Body of pancreas (tissue), 4 donors: ENCODE measurements at regions not wholly inside any gene's neighbourhood (a gene's known extent, or its start where the extent isn't known, plus 50 kb on each side); places are given as distances from the start of the nearest gene placed in this dataset.

Experiments used
- ATAC-seq: fragments of 150-250 bp; one replicate; pipeline ENCODE4 v1.9.1; 2016
- DNase-seq, 4 donors: peaks; one replicate each; pipeline ENCODE4 v3.0.0-alpha.2; 2019
- H3K27ac ChIP-seq, 4 donors: fragments of 200-600 bp; sonication (generic); 1 replicate in 3 of 4; 2 replicates in 1 of 4; pipeline versions ENCODE4 v1.5.1 to v1.6.1; 2016 to 2019; ENCODE audit warnings: mild to moderate bottlenecking in 1 of 4, mixed read lengths in 1 of 4, moderate library complexity in 1 of 4
- H3K27me3 ChIP-seq, 2 donors: fragments of 200-600 bp; sonication (generic); one replicate each; pipeline ENCODE4 v1.6.0; 2016; ENCODE audit warnings: mild to moderate bottlenecking in 1 of 2
- H3K36me3 ChIP-seq, 2 donors: fragments of 200-600 bp; sonication (generic); replicated peaks in 1 of 2; 2 replicates each; pipeline ENCODE4 v1.5.1; 2016; ENCODE audit warnings: low read depth in 2 of 2; ENCODE audit not compliant: insufficient read depth in 1 of 2
- H3K4me1 ChIP-seq: fragments of 200-600 bp; sonication (generic); one replicate; pipeline ENCODE4 v1.6.0; 2016
- H3K4me3 ChIP-seq, 2 donors: fragments of 200-600 bp; sonication (generic); 1 replicate in 1 of 2; 2 replicates in 1 of 2; pipeline ENCODE4 v1.5.1; 2016 to 2019
- H3K9me3 ChIP-seq, 3 donors: fragments of 200-600 bp; sonication (generic); 1 replicate in 2 of 3; 2 replicates in 1 of 3; pipeline ENCODE4 v1.5.1; 2016
- POLR2A ChIP-seq, 3 donors: fragments of 450-650 bp; IDR thresholded peaks; one replicate each; pipeline ENCODE4 v1.6.1; 2016; ENCODE audit warnings: antibody characterized with exemption in 3 of 3, mild to moderate bottlenecking in 2 of 3
- WGBS, 2 donors: methylation state at CpG; one replicate each; pipeline ENCODE4 v1.1.5; 2017; 5-methylcytosine and 5-hydroxymethylcytosine counted together
- intact Hi-C: fragments of 100-400 bp; cut with DNase I; formaldehyde crosslinking; loops from one replicate; pipeline ENCODE4 v1.15.1; 2023
- TF ChIP-seq, protein P1 (sequence below), 7 experiments: fragments of 450-650 bp in 4 of 7; fragments of 200-600 bp in 3 of 7; sonication (generic) in 3 of 7; IDR thresholded peaks; one replicate each; pipeline ENCODE4 v1.5.1; 2016 to 2019; ENCODE audit warnings: antibody characterized with exemption in 7 of 7

DNA sequence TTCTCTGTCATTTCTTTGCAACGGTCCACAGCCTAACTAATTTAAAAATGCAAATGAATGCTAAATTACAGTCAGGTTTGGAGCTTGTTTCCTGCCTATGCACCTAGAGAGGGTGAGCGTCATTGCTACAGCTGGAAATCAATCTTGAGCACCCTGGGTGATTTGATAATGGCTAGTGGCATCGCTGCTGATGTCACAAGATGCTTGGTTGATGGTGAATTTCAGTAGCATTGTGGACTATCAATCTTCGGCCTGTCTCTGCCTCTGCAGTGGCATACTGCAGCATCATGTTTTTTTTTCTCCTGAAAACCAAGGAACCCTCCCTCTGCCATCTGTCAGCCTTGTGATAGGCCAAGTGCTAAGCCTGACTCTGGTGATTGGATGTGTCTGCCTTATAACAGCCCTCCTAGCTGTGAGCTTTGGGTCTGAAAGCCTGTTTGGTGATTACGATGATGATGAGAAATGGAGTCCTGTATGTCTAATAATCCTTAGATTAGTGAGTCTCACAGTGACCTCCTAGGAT, 75.3 kb downstream of the NMUR2 start:
- no peaks in the 10 kb centered on the region for H3K27me3 ChIP-seq
- H3K9me3 ChIP-seq = no peaks in the 10 kb centered on the region
- no peak overlapping the region for H3K27ac ChIP-seq
- TF ChIP-seq, protein P1, sequence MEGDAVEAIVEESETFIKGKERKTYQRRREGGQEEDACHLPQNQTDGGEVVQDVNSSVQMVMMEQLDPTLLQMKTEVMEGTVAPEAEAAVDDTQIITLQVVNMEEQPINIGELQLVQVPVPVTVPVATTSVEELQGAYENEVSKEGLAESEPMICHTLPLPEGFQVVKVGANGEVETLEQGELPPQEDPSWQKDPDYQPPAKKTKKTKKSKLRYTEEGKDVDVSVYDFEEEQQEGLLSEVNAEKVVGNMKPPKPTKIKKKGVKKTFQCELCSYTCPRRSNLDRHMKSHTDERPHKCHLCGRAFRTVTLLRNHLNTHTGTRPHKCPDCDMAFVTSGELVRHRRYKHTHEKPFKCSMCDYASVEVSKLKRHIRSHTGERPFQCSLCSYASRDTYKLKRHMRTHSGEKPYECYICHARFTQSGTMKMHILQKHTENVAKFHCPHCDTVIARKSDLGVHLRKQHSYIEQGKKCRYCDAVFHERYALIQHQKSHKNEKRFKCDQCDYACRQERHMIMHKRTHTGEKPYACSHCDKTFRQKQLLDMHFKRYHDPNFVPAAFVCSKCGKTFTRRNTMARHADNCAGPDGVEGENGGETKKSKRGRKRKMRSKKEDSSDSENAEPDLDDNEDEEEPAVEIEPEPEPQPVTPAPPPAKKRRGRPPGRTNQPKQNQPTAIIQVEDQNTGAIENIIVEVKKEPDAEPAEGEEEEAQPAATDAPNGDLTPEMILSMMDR (IDR thresholded peaks at IDR 0.05) = no peak
- no peak for TF ChIP-seq POLR2A (IDR thresholded peaks at IDR 0.05)
- 58 to 72% methylated on average over 5 of the region's 5 CpGs for WGBS, 2 donors
- ATAC-seq (no peak), DNase-seq (no peak)
- no peaks in the 10 kb centered on the region for H3K4me1 ChIP-seq
- no peak overlapping the region for H3K4me3 ChIP-seq
- intact Hi-C loops = no loop called here
- no peaks in the 10 kb centered on the region for H3K36me3 ChIP-seq

DNA sequence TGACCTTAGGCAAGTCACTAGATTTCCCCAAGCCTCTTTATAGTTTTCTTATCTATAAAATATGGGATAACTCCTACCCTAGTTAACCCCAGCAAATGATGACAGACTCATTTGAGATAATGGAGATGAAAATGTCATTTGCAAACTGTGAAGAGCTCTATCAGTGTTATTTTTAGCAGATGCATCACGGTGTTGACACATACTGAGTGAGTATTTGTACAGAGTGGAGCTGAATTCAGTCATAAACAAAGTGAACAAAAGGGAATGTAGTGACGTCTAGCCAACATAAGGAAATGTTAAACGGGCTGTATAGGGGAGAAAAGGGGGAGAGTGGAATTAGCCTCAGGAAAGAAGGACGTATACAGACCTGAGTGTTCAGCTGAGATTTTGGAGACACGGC, 75.9 kb downstream of the NMUR2 start:
- intact Hi-C loops = no loop called here
- no peak overlapping the region for H3K27ac ChIP-seq
- TF ChIP-seq, protein P1 (IDR thresholded peaks at IDR 0.05) = no peak
- TF ChIP-seq POLR2A (IDR thresholded peaks at IDR 0.05) = no peak
- H3K9me3 ChIP-seq = no peaks in the 10 kb centered on the region
- ATAC-seq = no peak
- H3K4me3 ChIP-seq = no peak overlapping the region
- no peaks in the 10 kb centered on the region for H3K27me3 ChIP-seq
- 28 to 30% methylated on average over 5 of the region's 5 CpGs for WGBS, 2 donors
- DNase-seq = no peak
- H3K36me3 ChIP-seq = no peaks in the 10 kb centered on the region
- H3K4me1 ChIP-seq = no peaks in the 10 kb centered on the region

DNA sequence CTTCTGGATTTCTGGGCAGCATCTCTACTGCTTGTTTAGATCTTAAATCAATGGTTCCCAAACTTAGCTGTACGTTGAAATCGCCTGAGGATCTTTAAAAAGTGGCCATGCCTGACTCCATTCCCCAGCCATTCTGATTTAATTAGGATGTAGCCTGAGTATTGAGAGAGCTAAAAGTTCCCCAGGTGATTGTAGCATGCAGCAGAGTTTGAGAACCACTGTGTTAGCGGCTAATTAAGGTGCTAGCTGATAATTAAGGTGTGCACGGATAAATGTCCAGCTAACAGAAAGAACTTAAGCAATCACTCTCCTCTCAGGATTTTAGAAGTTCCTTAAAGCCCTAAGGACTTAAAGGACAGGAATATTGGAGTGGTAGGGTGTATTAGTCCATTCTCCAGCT, 89.1 kb downstream of the NMUR2 start:
- intact Hi-C loops = no loop called here
- Histone ChIP-seq H3K4me1 (no peaks in the 10 kb centered on the region), H3K36me3 (no peaks in the 10 kb centered on the region), H3K27me3 (no peaks in the 10 kb centered on the region), H3K9me3 (no peaks in the 10 kb centered on the region), H3K27ac (no peak overlapping the region), H3K4me3 (no peak overlapping the region)
- ATAC-seq = no peak
- 61 to 73% methylated on average over 4 of the region's 4 CpGs for WGBS, 2 donors
- TF ChIP-seq, protein P1 (IDR thresholded peaks at IDR 0.05) = no peak
- TF ChIP-seq POLR2A (IDR thresholded peaks at IDR 0.05) = no peak
- DNase-seq = no peak

DNA sequence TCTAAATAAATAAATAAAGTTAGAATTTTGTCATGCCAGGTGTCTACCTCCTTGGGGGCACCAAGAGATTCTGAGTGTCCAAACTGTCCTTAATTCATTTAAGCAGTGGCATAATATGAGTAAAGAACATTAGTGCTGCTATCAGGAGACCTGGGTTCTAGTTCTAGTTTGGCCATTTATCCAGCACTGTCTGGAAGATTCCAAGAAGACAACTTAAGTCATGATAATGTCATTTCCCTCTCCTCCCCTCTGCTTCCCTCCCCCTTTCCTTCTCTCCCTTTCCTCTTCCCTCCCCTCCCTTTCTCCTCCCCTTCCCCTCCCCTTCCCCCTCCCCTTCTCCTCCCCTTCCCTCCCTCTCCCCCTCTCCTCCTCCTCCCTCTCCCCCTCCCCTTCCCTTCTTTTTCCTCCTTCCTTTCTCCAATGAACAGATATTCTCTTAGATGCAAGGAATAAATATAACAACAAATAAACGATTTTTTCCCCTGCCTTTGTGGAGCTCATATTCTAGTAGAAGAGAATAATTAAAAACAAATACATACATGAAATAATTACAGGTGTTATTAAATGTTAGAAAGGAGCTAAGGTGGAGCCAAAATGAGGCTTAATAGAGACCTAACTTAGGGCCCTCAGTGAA, 90.8 kb downstream of the NMUR2 start:
- no peaks in the 10 kb centered on the region for H3K27me3 ChIP-seq
- no peak for DNase-seq
- TF ChIP-seq POLR2A (IDR thresholded peaks at IDR 0.05) = no peak
- TF ChIP-seq, protein P1 (IDR thresholded peaks at IDR 0.05) = no peak
- H3K27ac ChIP-seq = no peak overlapping the region
- 33 to 54% methylated on average over 1 of the region's 1 CpG for WGBS, 2 donors
- intact Hi-C loops = no loop called here
- no peaks in the 10 kb centered on the region for H3K36me3 ChIP-seq
- H3K4me3 ChIP-seq = no peak overlapping the region
- no peaks in the 10 kb centered on the region for H3K9me3 ChIP-seq
- no peaks in the 10 kb centered on the region for H3K4me1 ChIP-seq
- ATAC-seq = no peak

DNA sequence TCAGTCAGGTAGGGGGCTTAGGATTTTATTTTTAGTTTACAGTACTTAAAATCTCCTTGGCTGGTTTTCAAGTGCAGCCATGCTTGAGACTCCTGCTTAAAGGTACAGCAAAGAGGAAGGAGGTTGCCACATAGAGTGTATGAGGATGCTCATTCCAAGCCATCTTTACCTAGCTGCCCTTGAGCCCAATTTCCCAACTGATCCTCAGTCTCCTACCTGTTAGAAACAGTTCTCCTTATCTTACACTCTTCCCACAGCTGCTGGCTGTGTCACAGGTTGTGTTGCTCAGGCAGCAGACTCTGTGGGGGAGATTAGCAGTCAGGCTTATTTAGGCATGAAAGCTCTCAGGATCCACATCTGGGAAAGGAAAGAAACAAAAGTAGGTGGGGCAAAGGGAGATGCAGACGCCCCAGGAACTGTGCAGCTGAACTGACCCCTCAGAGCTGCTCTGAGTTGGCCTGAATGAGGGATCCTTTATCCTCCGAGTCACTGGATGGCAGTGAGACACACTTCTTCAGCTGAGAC, 95.1 kb downstream of the NMUR2 start:
- H3K27me3 ChIP-seq = no peaks in the 10 kb centered on the region
- WGBS, 2 donors = 38 to 46% methylated on average over 2 of the region's 2 CpGs
- H3K4me1 ChIP-seq = no peaks in the 10 kb centered on the region
- no peak overlapping the region for H3K27ac ChIP-seq
- no peaks in the 10 kb centered on the region for H3K36me3 ChIP-seq
- no peaks in the 10 kb centered on the region for H3K9me3 ChIP-seq
- no peak for TF ChIP-seq POLR2A (IDR thresholded peaks at IDR 0.05)
- TF ChIP-seq, protein P1 (IDR thresholded peaks at IDR 0.05) = no peak
- DNase-seq = no peak
- intact Hi-C loops = no loop called here
- no peak for ATAC-seq
- H3K4me3 ChIP-seq = no peak overlapping the region
